ENCODE measurements at regions not wholly inside any gene's neighbourhood (a gene's known extent, or its start where the extent isn't known, plus 50 kb on each side); places are given as distances from the start of the nearest gene placed in this dataset.

DNA sequence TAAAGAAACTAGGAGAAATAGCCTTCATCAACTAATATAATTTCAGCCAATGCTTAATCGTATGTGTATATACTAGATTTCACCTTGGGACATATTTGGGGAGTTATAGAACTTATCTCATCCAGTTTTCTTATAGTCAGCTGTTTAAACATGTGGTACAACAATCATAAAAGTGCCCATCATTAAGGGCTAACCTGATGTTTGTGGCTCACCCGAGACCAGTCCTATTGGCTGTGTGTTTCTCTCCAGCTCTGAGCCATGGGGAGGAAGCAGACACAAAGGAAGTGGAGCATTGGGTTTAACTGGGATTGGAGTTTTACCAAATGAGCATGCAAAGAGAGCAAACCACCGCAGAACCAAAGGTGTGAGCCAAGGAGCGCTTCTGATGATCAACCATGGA lies 114.3 kb upstream of the KLF12 start:
- TF ChIP-seq, protein P1, sequence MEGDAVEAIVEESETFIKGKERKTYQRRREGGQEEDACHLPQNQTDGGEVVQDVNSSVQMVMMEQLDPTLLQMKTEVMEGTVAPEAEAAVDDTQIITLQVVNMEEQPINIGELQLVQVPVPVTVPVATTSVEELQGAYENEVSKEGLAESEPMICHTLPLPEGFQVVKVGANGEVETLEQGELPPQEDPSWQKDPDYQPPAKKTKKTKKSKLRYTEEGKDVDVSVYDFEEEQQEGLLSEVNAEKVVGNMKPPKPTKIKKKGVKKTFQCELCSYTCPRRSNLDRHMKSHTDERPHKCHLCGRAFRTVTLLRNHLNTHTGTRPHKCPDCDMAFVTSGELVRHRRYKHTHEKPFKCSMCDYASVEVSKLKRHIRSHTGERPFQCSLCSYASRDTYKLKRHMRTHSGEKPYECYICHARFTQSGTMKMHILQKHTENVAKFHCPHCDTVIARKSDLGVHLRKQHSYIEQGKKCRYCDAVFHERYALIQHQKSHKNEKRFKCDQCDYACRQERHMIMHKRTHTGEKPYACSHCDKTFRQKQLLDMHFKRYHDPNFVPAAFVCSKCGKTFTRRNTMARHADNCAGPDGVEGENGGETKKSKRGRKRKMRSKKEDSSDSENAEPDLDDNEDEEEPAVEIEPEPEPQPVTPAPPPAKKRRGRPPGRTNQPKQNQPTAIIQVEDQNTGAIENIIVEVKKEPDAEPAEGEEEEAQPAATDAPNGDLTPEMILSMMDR (IDR thresholded peaks at IDR 0.05; ENCODE audit: low read length): no peak
- TF ChIP-seq EZH2 (optimal IDR thresholded peaks at IDR 0.05; ENCODE audit: low read depth, low read length) (no peak), EZH2phosphoT487 (IDR thresholded peaks at IDR 0.05; ENCODE audit: low read length) (no peak)
